HL-60 (cell line): ENCODE measurements at regions not wholly inside any gene's neighbourhood (a gene's known extent, or its start where the extent isn't known, plus 50 kb on each side); places are given as distances from the start of the nearest gene placed in this dataset.

ENCODE experiments used
- DNase-seq, 2 experiments: peaks; one replicate each; pipeline ENCODE4 v3.0.0-alpha.2; 2010 to 2020; ENCODE audit warnings: low read depth in 1 of 2, low spot score in 1 of 2
- H3K27ac ChIP-seq: fragments of 250-450 bp; sonication (Bioruptor Pico); replicated peaks from 2 replicates; pipeline ENCODE4 v1.5.1; 2020; ENCODE audit warnings: mild to moderate bottlenecking, moderate library complexity
- H3K27me3 ChIP-seq: fragments of 250-450 bp; sonication (Bioruptor Pico); 2 replicates; pipeline ENCODE4 v1.5.1; 2021; ENCODE audit warnings: mild to moderate bottlenecking, moderate library complexity; ENCODE audit not compliant: insufficient read depth, poor library complexity, severe bottlenecking
- H3K4me3 ChIP-seq: replicated peaks from 2 replicates; pipeline ENCODE4 v1.5.1; 2011; ENCODE audit warnings: mild to moderate bottlenecking, control low read depth, low read length; ENCODE audit not compliant: insufficient read depth
- GABPA ChIP-seq: IDR thresholded peaks from 2 replicates; pipeline ENCODE4 v1.6.1; 2012; ENCODE audit warnings: low read depth
- POLR2AphosphoS5 ChIP-seq: IDR thresholded peaks from 2 replicates; pipeline ENCODE4 v1.6.1; 2012; ENCODE audit warnings: low read depth
- SPI1 ChIP-seq: IDR thresholded peaks from 2 replicates; pipeline ENCODE4 v1.6.1; 2012; ENCODE audit warnings: low read depth, mild to moderate bottlenecking, borderline replicate concordance
- TF ChIP-seq, protein P1 (sequence below): IDR thresholded peaks from one replicate; pipeline ENCODE4 v1.5.1; 2011; ENCODE audit warnings: low read length, control low read depth, inconsistent platforms; ENCODE audit not compliant: insufficient read depth
- TF ChIP-seq, protein P2 (sequence below): IDR thresholded peaks from 2 replicates; pipeline ENCODE4 v1.6.1; 2012; ENCODE audit warnings: low read depth; ENCODE audit not compliant: insufficient replicate concordance

DNA sequence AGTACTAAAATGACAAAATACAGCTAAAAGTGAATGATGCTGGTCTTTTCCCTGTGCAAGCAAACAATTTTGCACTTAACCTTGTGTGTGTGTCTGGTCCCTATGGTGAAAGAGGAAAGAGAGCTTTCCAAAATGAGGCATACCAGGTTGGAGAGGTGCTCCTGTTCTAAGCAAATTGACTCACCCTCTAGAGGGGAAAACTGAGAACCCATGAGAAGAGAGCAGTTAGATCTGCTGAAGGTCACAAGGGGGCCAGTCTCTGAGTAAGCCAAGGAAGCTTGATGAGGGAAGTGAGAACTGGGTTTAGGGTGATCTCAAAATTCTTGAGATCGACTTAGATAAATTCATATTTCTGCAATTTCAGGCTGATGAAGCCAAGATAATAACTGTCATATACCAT lies 157.5 kb upstream of the TBX18 start:
- no peak for DNase-seq
- no peak overlapping the region for H3K4me3 ChIP-seq
- TF ChIP-seq GABPA, result no peak
- TF ChIP-seq, protein P1, sequence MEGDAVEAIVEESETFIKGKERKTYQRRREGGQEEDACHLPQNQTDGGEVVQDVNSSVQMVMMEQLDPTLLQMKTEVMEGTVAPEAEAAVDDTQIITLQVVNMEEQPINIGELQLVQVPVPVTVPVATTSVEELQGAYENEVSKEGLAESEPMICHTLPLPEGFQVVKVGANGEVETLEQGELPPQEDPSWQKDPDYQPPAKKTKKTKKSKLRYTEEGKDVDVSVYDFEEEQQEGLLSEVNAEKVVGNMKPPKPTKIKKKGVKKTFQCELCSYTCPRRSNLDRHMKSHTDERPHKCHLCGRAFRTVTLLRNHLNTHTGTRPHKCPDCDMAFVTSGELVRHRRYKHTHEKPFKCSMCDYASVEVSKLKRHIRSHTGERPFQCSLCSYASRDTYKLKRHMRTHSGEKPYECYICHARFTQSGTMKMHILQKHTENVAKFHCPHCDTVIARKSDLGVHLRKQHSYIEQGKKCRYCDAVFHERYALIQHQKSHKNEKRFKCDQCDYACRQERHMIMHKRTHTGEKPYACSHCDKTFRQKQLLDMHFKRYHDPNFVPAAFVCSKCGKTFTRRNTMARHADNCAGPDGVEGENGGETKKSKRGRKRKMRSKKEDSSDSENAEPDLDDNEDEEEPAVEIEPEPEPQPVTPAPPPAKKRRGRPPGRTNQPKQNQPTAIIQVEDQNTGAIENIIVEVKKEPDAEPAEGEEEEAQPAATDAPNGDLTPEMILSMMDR, result no peak
- TF ChIP-seq POLR2AphosphoS5, result no peak
- no peak for TF ChIP-seq SPI1
- TF ChIP-seq, protein P2, sequence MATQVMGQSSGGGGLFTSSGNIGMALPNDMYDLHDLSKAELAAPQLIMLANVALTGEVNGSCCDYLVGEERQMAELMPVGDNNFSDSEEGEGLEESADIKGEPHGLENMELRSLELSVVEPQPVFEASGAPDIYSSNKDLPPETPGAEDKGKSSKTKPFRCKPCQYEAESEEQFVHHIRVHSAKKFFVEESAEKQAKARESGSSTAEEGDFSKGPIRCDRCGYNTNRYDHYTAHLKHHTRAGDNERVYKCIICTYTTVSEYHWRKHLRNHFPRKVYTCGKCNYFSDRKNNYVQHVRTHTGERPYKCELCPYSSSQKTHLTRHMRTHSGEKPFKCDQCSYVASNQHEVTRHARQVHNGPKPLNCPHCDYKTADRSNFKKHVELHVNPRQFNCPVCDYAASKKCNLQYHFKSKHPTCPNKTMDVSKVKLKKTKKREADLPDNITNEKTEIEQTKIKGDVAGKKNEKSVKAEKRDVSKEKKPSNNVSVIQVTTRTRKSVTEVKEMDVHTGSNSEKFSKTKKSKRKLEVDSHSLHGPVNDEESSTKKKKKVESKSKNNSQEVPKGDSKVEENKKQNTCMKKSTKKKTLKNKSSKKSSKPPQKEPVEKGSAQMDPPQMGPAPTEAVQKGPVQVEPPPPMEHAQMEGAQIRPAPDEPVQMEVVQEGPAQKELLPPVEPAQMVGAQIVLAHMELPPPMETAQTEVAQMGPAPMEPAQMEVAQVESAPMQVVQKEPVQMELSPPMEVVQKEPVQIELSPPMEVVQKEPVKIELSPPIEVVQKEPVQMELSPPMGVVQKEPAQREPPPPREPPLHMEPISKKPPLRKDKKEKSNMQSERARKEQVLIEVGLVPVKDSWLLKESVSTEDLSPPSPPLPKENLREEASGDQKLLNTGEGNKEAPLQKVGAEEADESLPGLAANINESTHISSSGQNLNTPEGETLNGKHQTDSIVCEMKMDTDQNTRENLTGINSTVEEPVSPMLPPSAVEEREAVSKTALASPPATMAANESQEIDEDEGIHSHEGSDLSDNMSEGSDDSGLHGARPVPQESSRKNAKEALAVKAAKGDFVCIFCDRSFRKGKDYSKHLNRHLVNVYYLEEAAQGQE, result no peak
- no peak overlapping the region for H3K27ac ChIP-seq
- H3K27me3 ChIP-seq, result no peaks in the 10 kb centered on the region

DNA sequence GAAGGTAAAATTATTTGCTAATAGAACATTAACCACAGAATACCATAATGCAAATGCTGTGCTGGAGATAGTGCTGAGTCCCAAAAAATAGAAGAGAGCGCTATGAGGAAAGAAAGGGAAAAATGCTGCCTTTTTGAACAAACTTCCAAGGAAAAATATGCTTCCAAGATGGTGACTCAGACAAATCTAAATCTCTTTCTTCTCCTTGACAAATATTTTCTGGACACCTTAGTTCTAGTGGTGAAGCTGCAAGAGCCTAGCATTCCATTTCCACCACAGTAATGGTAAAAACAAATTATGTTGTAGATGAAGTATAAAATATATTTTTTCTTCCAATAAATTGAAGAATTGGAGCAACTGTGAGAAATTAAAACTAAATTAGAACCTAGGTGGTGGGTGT lies 155.6 kb upstream of the TBX18 start:
- TF ChIP-seq, protein P1, result no peak
- TF ChIP-seq POLR2AphosphoS5 (no peak), GABPA (no peak), SPI1 (no peak)
- TF ChIP-seq, protein P2, result no peak
- DNase-seq, result no peak
- no peaks in the 10 kb centered on the region for H3K27me3 ChIP-seq
- no peak overlapping the region for H3K4me3 ChIP-seq
- H3K27ac ChIP-seq, result no peak overlapping the region

DNA sequence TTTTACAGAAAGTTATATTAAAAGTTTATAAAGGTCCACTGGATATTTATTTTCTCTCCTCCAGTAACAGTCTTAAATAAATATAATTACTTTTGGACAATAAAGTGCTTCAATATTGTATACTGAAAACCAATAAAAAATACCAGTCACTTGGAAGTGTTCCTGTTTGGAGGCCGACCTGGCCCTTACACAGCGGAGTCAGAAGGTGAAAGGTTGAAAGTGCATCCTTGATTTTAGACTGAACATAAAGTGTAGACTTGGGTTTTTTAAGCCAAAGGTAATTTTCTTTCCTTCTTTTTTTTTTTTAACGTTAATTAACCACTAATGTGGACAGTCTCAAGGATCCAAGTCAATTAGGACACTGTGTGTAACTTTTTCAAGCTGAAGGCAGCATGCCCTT lies 152.3 kb upstream of the TBX18 start:
- no peaks in the 10 kb centered on the region for H3K27me3 ChIP-seq
- DNase-seq, result no peak
- H3K27ac ChIP-seq, result no peak overlapping the region
- TF ChIP-seq POLR2AphosphoS5 (no peak), GABPA (no peak), SPI1 (no peak)
- TF ChIP-seq, protein P2, result no peak
- TF ChIP-seq, protein P1, result no peak
- H3K4me3 ChIP-seq, result no peak overlapping the region
